ENCODE measurements at regions not wholly inside any gene's neighbourhood (a gene's known extent, or its start where the extent isn't known, plus 50 kb on each side); places are given as distances from the start of the nearest gene placed in this dataset.

DNA sequence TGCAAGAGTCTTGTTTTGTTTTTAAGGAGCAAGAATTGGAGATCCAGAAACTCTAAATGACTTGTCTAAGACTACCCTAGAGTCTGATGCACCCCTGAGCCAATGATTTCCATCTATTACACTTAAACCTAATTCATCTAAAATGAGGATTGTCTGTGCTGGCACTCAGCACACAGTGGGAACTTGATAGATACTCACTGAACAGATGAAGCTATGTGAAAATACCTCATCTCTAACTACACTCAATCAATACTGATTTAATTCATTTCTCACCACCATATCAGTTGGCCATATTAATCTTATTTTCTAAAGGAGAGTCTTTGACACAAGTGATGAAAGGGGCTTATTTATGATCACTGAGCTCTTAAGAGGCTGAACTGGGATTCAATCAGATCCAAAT is 262.1 kb downstream of the HS3ST1 start:
- TF ChIP-seq FOS (IDR thresholded peaks at IDR 0.05; ENCODE audit: low read depth, low read length) = no peak
- TF ChIP-seq, protein P1, sequence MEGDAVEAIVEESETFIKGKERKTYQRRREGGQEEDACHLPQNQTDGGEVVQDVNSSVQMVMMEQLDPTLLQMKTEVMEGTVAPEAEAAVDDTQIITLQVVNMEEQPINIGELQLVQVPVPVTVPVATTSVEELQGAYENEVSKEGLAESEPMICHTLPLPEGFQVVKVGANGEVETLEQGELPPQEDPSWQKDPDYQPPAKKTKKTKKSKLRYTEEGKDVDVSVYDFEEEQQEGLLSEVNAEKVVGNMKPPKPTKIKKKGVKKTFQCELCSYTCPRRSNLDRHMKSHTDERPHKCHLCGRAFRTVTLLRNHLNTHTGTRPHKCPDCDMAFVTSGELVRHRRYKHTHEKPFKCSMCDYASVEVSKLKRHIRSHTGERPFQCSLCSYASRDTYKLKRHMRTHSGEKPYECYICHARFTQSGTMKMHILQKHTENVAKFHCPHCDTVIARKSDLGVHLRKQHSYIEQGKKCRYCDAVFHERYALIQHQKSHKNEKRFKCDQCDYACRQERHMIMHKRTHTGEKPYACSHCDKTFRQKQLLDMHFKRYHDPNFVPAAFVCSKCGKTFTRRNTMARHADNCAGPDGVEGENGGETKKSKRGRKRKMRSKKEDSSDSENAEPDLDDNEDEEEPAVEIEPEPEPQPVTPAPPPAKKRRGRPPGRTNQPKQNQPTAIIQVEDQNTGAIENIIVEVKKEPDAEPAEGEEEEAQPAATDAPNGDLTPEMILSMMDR (conservative IDR thresholded peaks at IDR 0.05; ENCODE audit: low read depth, low read length) = no peak
- TF ChIP-seq CEBPB (IDR thresholded peaks at IDR 0.05; ENCODE audit: low read depth, low read length) = no peak
- TF ChIP-seq, protein P2, sequence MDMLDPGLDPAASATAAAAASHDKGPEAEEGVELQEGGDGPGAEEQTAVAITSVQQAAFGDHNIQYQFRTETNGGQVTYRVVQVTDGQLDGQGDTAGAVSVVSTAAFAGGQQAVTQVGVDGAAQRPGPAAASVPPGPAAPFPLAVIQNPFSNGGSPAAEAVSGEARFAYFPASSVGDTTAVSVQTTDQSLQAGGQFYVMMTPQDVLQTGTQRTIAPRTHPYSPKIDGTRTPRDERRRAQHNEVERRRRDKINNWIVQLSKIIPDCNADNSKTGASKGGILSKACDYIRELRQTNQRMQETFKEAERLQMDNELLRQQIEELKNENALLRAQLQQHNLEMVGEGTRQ (IDR thresholded peaks at IDR 0.05; ENCODE audit: low read depth, low read length) = no peak
- no peak for TF ChIP-seq POLR2A (IDR thresholded peaks at IDR 0.05; ENCODE audit: low read depth, low read length)

All from IMR-90 (cell line).